ACC112 (cell line): ENCODE measurements at regions not wholly inside any gene's neighbourhood (a gene's known extent, or its start where the extent isn't known, plus 50 kb on each side); places are given as distances from the start of the nearest gene placed in this dataset.

Experiments used
- H2AFZ ChIP-seq: fragments of 200-600 bp; sonication (generic); one replicate; pipeline ENCODE4 v1.6.0; 2017; ENCODE audit warnings: antibody characterized with exemption, low read length; ENCODE audit not compliant: unreplicated experiment
- H3K27ac ChIP-seq: fragments of 200-600 bp; sonication (generic); 2 replicates; pipeline ENCODE4 v1.5.1; 2014; ENCODE audit warnings: low read depth, mild to moderate bottlenecking, antibody characterized with exemption, low read length, moderate library complexity
- H3K27me3 ChIP-seq: fragments of 200-600 bp; sonication (generic); 2 replicates; pipeline ENCODE4 v1.6.1; 2014; ENCODE audit warnings: mild to moderate bottlenecking, antibody characterized with exemption, low read length, moderate library complexity, mixed read lengths; ENCODE audit not compliant: insufficient read depth
- H3K36me3 ChIP-seq: fragments of 200-600 bp; sonication (generic); 2 replicates; pipeline ENCODE4 v1.6.1; 2016; ENCODE audit warnings: mild to moderate bottlenecking, antibody characterized with exemption, low read length, moderate library complexity, mixed read lengths; ENCODE audit not compliant: insufficient read depth
- H3K4me1 ChIP-seq: fragments of 200-600 bp; sonication (generic); one replicate; pipeline ENCODE4 v1.6.1; 2016; ENCODE audit warnings: low read length, mixed read lengths; ENCODE audit not compliant: insufficient read depth, unreplicated experiment, control insufficient read depth
- H3K4me3 ChIP-seq: fragments of 200-600 bp; sonication (generic); 2 replicates; pipeline ENCODE4 v1.5.1; 2014; ENCODE audit warnings: mild to moderate bottlenecking, low read depth, low read length
- H3K79me2 ChIP-seq: fragments of 200-600 bp; sonication (generic); one replicate; pipeline ENCODE4 v1.6.0; 2016; ENCODE audit warnings: low read length; ENCODE audit not compliant: control insufficient read depth, unreplicated experiment, insufficient read depth

- Histone ChIP-seq H3K4me3 (no peak overlapping the region), H3K4me1 (no peaks in the 10 kb centered on the region), H3K27me3 (no peaks in the 10 kb centered on the region), H2AFZ (no peak overlapping the region), H3K36me3 (no peaks in the 10 kb centered on the region), H3K79me2 (no peaks in the 10 kb centered on the region), H3K27ac (no peak overlapping the region)
These were observed 932.0 kb downstream of the SLITRK6 start for GRCh38 chr13:84867246-84867645.

GRCh38 chr13:84865783-84866221 lies 933.4 kb downstream of the SLITRK6 start:
- Histone ChIP-seq H3K36me3 (no peaks in the 10 kb centered on the region), H3K4me3 (no peak overlapping the region), H3K27me3 (no peaks in the 10 kb centered on the region), H3K27ac (no peak overlapping the region), H2AFZ (no peak overlapping the region), H3K79me2 (no peaks in the 10 kb centered on the region), H3K4me1 (no peaks in the 10 kb centered on the region)

GRCh38 chr13:84864341-84864740 lies 934.9 kb downstream of the SLITRK6 start:
- Histone ChIP-seq H3K4me1 (no peaks in the 10 kb centered on the region), H3K4me3 (no peak overlapping the region), H2AFZ (no peak overlapping the region), H3K36me3 (no peaks in the 10 kb centered on the region), H3K27ac (no peak overlapping the region), H3K79me2 (no peaks in the 10 kb centered on the region), H3K27me3 (no peaks in the 10 kb centered on the region)

DNA sequence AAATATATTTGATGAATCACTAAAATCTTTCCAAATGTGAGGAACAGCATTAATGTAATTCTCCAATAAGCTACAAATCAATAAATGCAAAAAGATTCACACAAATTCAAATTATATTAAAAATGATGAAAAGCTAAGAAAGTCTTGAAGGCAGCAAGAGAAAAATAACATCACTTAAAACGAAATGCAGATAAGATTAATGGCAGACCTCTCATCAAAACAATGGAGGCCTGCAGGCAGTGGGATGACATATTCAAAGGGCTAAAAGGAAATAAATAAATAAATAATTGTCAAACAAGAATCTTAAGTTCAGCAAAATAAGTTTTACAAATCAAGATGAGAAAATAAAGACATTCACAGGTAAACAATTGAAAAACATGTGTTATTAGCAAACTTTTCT lies 952.1 kb downstream of the SLITRK6 start:
- H3K79me2 ChIP-seq: no peaks in the 10 kb centered on the region
- no peak overlapping the region for H3K27ac ChIP-seq
- H3K4me3 ChIP-seq: no peak overlapping the region
- no peak overlapping the region for H2AFZ ChIP-seq
- H3K36me3 ChIP-seq: no peaks in the 10 kb centered on the region
- H3K4me1 ChIP-seq: no peaks in the 10 kb centered on the region
- no peaks in the 10 kb centered on the region for H3K27me3 ChIP-seq

- Histone ChIP-seq H3K4me1 (no peaks in the 10 kb centered on the region), H2AFZ (no peak overlapping the region), H3K36me3 (no peaks in the 10 kb centered on the region), H3K79me2 (no peaks in the 10 kb centered on the region), H3K27me3 (no peaks in the 10 kb centered on the region), H3K27ac (no peak overlapping the region), H3K4me3 (no peak overlapping the region)
These were observed 953.2 kb downstream of the SLITRK6 start for GRCh38 chr13:84845907-84846619.

- Histone ChIP-seq H3K4me1 (no peaks in the 10 kb centered on the region), H3K79me2 (no peaks in the 10 kb centered on the region), H2AFZ (no peak overlapping the region)
These were observed 954.7 kb downstream of the SLITRK6 start for GRCh38 chr13:84844473-84844872.

GRCh38 chr13:84843368-84843767 lies 955.9 kb downstream of the SLITRK6 start:
- H3K27me3 ChIP-seq: no peaks in the 10 kb centered on the region
- H3K4me1 ChIP-seq: no peaks in the 10 kb centered on the region
- H3K36me3 ChIP-seq: no peaks in the 10 kb centered on the region
- no peak overlapping the region for H3K4me3 ChIP-seq
- no peak overlapping the region for H3K27ac ChIP-seq
- peak overlapping the region; percentile 5 for H2AFZ ChIP-seq
- no peaks in the 10 kb centered on the region for H3K79me2 ChIP-seq

More at GRCh38 chr13:84844473-84844872, 954.7 kb downstream of the SLITRK6 start:
- Histone ChIP-seq H3K27me3 (no peaks in the 10 kb centered on the region), H3K36me3 (no peaks in the 10 kb centered on the region), H3K27ac (no peak overlapping the region), H3K4me3 (no peak overlapping the region)

DNA sequence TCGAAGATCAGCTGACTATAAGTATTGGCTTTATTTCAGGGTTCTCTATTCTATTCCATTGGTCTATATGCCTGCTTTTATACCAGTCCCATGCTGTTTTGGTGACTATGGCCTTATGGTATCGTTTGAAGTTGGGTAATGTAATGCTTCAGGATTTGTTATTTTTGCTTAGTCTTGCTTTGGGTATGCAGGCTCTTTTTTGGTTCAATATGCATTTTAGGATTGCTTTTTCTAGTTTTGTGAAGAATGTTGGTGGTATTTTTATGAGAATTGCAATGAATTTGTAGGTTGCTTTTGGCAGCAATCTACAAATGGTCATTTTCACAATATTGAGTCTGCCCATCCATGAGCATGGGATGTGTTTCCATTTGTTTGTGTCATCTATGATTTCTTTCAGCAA lies 951.9 kb upstream of the SLITRK1 start:
- Histone ChIP-seq H3K27ac (no peak overlapping the region), H3K4me3 (no peak overlapping the region), H3K79me2 (no peaks in the 10 kb centered on the region), H3K27me3 (no peaks in the 10 kb centered on the region), H3K36me3 (no peaks in the 10 kb centered on the region), H3K4me1 (no peaks in the 10 kb centered on the region), H2AFZ (no peak overlapping the region)

GRCh38 chr13:84831666-84832657 lies 949.7 kb upstream of the SLITRK1 start:
- Histone ChIP-seq H3K4me1 (no peaks in the 10 kb centered on the region), H3K27me3 (no peaks in the 10 kb centered on the region), H3K79me2 (no peaks in the 10 kb centered on the region), H3K4me3 (no peak overlapping the region), H2AFZ (no peak overlapping the region), H3K36me3 (no peaks in the 10 kb centered on the region), H3K27ac (no peak overlapping the region)

DNA sequence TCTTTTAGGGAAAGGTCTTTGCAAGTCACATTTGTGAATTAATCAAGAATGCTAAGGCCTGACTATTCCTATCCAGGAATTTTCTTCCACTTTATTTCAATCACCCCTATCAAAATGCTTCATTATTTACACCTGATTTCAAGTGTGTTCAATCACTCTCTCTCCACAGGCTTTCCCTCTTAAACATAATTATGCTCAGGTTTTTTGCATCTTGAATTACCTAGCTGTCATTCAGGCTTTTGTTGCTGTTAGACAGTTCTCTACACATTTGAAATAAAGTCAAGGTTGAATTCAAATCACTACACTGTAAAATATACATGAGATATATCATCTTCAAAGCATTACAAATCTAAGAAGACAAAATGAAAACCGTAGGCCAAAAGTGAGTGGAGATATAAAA lies 941.3 kb upstream of the SLITRK1 start:
- Histone ChIP-seq H2AFZ (no peak overlapping the region), H3K27me3 (no peaks in the 10 kb centered on the region), H3K4me1 (no peaks in the 10 kb centered on the region), H3K79me2 (no peaks in the 10 kb centered on the region), H3K4me3 (no peak overlapping the region), H3K27ac (no peak overlapping the region), H3K36me3 (no peaks in the 10 kb centered on the region)
